Peyer's patch (tissue), 4 donors: ENCODE measurements at regions not wholly inside any gene's neighbourhood (a gene's known extent, or its start where the extent isn't known, plus 50 kb on each side); places are given as distances from the start of the nearest gene placed in this dataset.
"Not testable (repeated sequence)": the region's sequence is repeated elsewhere in the genome, so short reads cannot be mapped to it uniquely, and the experiment has no call there.

Experiments used
- DNase-seq, 3 donors: peaks; one replicate each; pipeline ENCODE4 v3.0.0-alpha.2; 2017 to 2019
- H3K27ac ChIP-seq, 4 donors: fragments of 200-600 bp; sonication (generic); one replicate each; pipeline ENCODE4 v1.5.1; 2016 to 2019
- H3K27me3 ChIP-seq, 2 donors: fragments of 200-600 bp; sonication (generic); one replicate each; pipeline ENCODE4 v1.5.1; 2019
- H3K36me3 ChIP-seq, 3 donors: fragments of 200-600 bp; sonication (generic); one replicate each; pipeline ENCODE4 v1.5.1; 2016 to 2019
- H3K4me1 ChIP-seq, 4 donors: fragments of 200-600 bp; sonication (generic); one replicate each; pipeline ENCODE4 v1.5.1; 2016 to 2019
- H3K4me3 ChIP-seq, 4 donors: fragments of 200-600 bp; sonication (generic); 1 replicate in 3 of 4; 2 replicates in 1 of 4; pipeline ENCODE4 v1.5.1; 2016 to 2019; ENCODE audit warnings: mild to moderate bottlenecking in 1 of 4
- H3K9me3 ChIP-seq, 4 donors: fragments of 200-600 bp; sonication (generic); one replicate each; pipeline ENCODE4 v1.5.1; 2016 to 2019; ENCODE audit warnings: mild to moderate bottlenecking in 1 of 4
- CTCF ChIP-seq, 6 experiments: fragments of 450-650 bp in 4 of 6; fragments of 200-600 bp in 2 of 6; sonication (generic) in 1 of 6; IDR thresholded peaks; one replicate each; pipeline ENCODE4 v1.5.1; 2017 to 2019; ENCODE audit warnings: antibody characterized with exemption in 6 of 6, mild to moderate bottlenecking in 3 of 6, moderate library complexity in 1 of 6
- POLR2A ChIP-seq, 2 donors: fragments of 450-650 bp; IDR thresholded peaks; one replicate each; pipeline ENCODE4 v1.5.1; 2017; ENCODE audit warnings: antibody characterized with exemption in 2 of 2, mild to moderate bottlenecking in 2 of 2, moderate library complexity in 2 of 2

GRCh38 chr21:20459838-20460237 is 538.4 kb upstream of the NCAM2 start:
- Histone ChIP-seq H3K4me1 (no peaks in the 10 kb centered on the region), H3K27me3 (no peaks in the 10 kb centered on the region), H3K36me3 (no peaks in the 10 kb centered on the region), H3K27ac (no peak overlapping the region), H3K9me3 (no peaks in the 10 kb centered on the region), H3K4me3 (no peak overlapping the region)
- DNase-seq = no peak
- TF ChIP-seq CTCF (IDR thresholded peaks at IDR 0.05) = no peak
- TF ChIP-seq POLR2A (IDR thresholded peaks at IDR 0.05) = no peak

GRCh38 chr21:20463362-20463761 is 534.8 kb upstream of the NCAM2 start:
- H3K4me1 ChIP-seq = no peaks in the 10 kb centered on the region
- H3K4me3 ChIP-seq = no peak overlapping the region
- no peaks in the 10 kb centered on the region for H3K36me3 ChIP-seq
- H3K27me3 ChIP-seq = no peaks in the 10 kb centered on the region
- H3K27ac ChIP-seq = no peak overlapping the region
- TF ChIP-seq CTCF (IDR thresholded peaks at IDR 0.05) = no peak
- no peak for TF ChIP-seq POLR2A (IDR thresholded peaks at IDR 0.05)
- H3K9me3 ChIP-seq = no peaks in the 10 kb centered on the region
- DNase-seq = no peak

- DNase-seq = no peak
- TF ChIP-seq CTCF (IDR thresholded peaks at IDR 0.05) (no peak), POLR2A (IDR thresholded peaks at IDR 0.05) (no peak)
- no peaks in the 10 kb centered on the region for H3K4me1 ChIP-seq
- H3K36me3 ChIP-seq = no peaks in the 10 kb centered on the region
- no peak overlapping the region for H3K4me3 ChIP-seq
- H3K27ac ChIP-seq = no peak overlapping the region
- peaks cover 0 to 6% (median 0%) of the 10 kb centered on the region in 4 donors for H3K9me3 ChIP-seq
- H3K27me3 ChIP-seq = no peaks in the 10 kb centered on the region
These were observed 528.8 kb upstream of the NCAM2 start for GRCh38 chr21:20469361-20469760.

DNA sequence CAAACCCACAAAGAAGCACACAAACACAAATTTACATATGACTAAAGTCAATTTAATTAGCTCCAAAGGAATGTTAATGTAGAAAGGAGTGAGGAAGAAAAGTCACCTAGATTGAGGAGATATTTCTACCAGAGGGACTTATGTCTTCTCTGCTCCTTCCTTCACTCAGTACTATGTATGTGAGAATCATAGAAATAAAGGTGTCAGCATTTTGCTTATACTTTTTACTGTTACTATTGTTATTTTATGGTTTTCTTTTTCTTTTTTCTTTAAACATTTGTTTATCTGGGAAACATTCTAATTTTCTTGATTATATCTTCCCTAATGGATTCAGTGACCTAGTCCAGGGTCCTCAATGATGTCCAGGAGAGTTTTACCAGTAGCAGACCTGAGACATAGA is 511.9 kb upstream of the NCAM2 start:
- TF ChIP-seq CTCF (IDR thresholded peaks at IDR 0.05) (no peak), POLR2A (IDR thresholded peaks at IDR 0.05) (no peak)
- Histone ChIP-seq H3K4me1 (no peaks in the 10 kb centered on the region), H3K4me3 (no peak overlapping the region)

GRCh38 chr21:20502915-20503314 is 495.3 kb upstream of the NCAM2 start:
- not testable (repeated sequence) for DNase-seq

More for the DNA sequence above, 511.9 kb upstream of the NCAM2 start:
- H3K9me3 ChIP-seq = peaks cover 0 to 4% (median 0%) of the 10 kb centered on the region in 4 donors
- H3K27me3 ChIP-seq = no peaks in the 10 kb centered on the region
- H3K36me3 ChIP-seq = peaks cover 0 to 3% (median 0%) of the 10 kb centered on the region in 3 donors
- DNase-seq = no peak
- no peak overlapping the region for H3K27ac ChIP-seq

GRCh38 chr21:20507783-20508182 is 490.4 kb upstream of the NCAM2 start:
- H3K9me3 ChIP-seq = peaks cover 0 to 5% (median 0%) of the 10 kb centered on the region in 4 donors
- no peaks in the 10 kb centered on the region for H3K36me3 ChIP-seq
- DNase-seq = no peak
- H3K4me1 ChIP-seq = no peaks in the 10 kb centered on the region
- no peak overlapping the region for H3K4me3 ChIP-seq
- H3K27me3 ChIP-seq = no peaks in the 10 kb centered on the region
- H3K27ac ChIP-seq = no peak overlapping the region
- no peak for TF ChIP-seq POLR2A (IDR thresholded peaks at IDR 0.05)
- no peak for TF ChIP-seq CTCF (IDR thresholded peaks at IDR 0.05)

More at GRCh38 chr21:20502915-20503314, 495.3 kb upstream of the NCAM2 start:
- not testable (repeated sequence) for H3K27me3 ChIP-seq, H3K27ac ChIP-seq, H3K4me3 ChIP-seq, H3K36me3 ChIP-seq, H3K4me1 ChIP-seq
- H3K9me3 ChIP-seq = peaks cover 0 to 12% (median 0%) of the 10 kb centered on the region in 4 donors
